GM12891 (cell line): ENCODE measurements at regions not wholly inside any gene's neighbourhood (a gene's known extent, or its start where the extent isn't known, plus 50 kb on each side); places are given as distances from the start of the nearest gene placed in this dataset.

Source experiments
- PAX5 ChIP-seq: IDR thresholded peaks from 2 replicates; pipeline ENCODE4 v1.6.1; 2011; ENCODE audit warnings: low read length, moderate library complexity, mild to moderate bottlenecking; ENCODE audit not compliant: insufficient read depth, severe bottlenecking
- POLR2A ChIP-seq: IDR thresholded peaks from 2 replicates; pipeline ENCODE4 v1.6.1; 2011; ENCODE audit warnings: low read depth, low read length, control low read depth
- POLR2AphosphoS5 ChIP-seq: IDR thresholded peaks from 2 replicates; pipeline ENCODE4 v1.6.1; 2011; ENCODE audit warnings: low read depth, low read length, control low read depth
- POU2F2 ChIP-seq: IDR thresholded peaks from 2 replicates; pipeline ENCODE4 v1.6.1; 2011; ENCODE audit warnings: low read depth, mild to moderate bottlenecking, control low read depth, low read length, moderate library complexity
- SPI1 ChIP-seq: IDR thresholded peaks from 2 replicates; pipeline ENCODE4 v1.6.1; 2011; ENCODE audit warnings: low read depth, low read length, control low read depth
- TAF1 ChIP-seq: IDR thresholded peaks from 2 replicates; pipeline ENCODE4 v1.6.1; 2011; ENCODE audit warnings: low read depth, low read length, control low read depth

DNA sequence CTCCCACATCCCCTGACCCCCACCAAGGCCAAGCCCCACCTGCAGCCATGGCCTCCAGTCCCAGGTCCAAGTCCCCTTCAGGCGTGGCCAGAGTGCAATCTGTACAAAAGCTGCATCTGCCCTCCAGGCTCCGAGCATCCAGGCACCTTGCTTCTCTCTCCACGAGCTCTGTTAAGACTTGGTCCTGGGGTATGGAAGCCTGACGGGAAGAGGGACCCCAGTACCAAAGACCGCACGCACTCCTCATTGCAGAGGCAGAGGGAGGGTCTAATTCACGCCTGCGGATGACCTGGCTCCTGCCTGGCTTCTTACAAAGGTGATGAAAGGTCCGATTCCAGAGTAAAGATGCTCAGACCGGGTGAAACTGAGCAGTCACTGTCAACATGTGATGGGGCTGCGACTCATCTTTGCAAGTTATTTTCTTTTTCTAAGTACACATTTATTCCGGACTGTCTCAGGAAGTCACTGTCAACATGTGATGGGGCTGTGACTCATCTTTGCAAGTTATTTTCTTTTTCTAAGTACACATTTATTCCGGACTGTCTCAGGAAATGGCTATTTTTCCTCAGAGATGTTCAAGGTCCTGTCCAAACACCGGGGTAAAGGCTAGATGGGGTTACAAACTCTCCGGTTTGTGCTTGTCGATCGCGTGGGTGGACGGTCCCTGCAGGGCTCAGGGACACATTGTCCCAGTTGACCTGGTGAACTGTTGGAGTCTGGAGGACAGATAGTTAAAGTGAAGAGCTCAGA is 252.0 kb upstream of the IRX4 start:
- TF ChIP-seq POLR2AphosphoS5: no peak
- TF ChIP-seq TAF1: no peak
- TF ChIP-seq SPI1: no peak
- no peak for TF ChIP-seq POLR2A
- no peak for TF ChIP-seq POU2F2
- no peak for TF ChIP-seq PAX5
